Ascending aorta (tissue), 2 donors: ENCODE measurements at regions not wholly inside any gene's neighbourhood (a gene's known extent, or its start where the extent isn't known, plus 50 kb on each side); places are given as distances from the start of the nearest gene placed in this dataset.

Source experiments
- DNase-seq, 2 donors: peaks; one replicate each; pipeline ENCODE4 v3.0.0-alpha.2; 2019; ENCODE audit warnings: low spot score in 2 of 2
- H3K27ac ChIP-seq, 2 donors: fragments of 200-600 bp; sonication (generic); one replicate each; pipeline ENCODE4 v1.5.1; 2016 to 2017; ENCODE audit warnings: mild to moderate bottlenecking in 1 of 2
- H3K27me3 ChIP-seq: fragments of 200-600 bp; sonication (generic); one replicate; pipeline ENCODE4 v1.5.1; 2017
- H3K36me3 ChIP-seq, 2 donors: fragments of 200-600 bp; sonication (generic); one replicate each; pipeline ENCODE4 v1.5.1; 2016
- H3K4me1 ChIP-seq, 2 donors: fragments of 200-600 bp; sonication (generic); one replicate each; pipeline ENCODE4 v1.5.1; 2016 to 2017; ENCODE audit warnings: mild to moderate bottlenecking in 1 of 2
- H3K4me3 ChIP-seq, 2 donors: fragments of 200-600 bp; sonication (generic); one replicate each; pipeline ENCODE4 v1.5.1; 2016 to 2017; ENCODE audit warnings: mild to moderate bottlenecking in 1 of 2
- H3K9me3 ChIP-seq, 2 donors: fragments of 200-600 bp; sonication (generic); one replicate each; pipeline ENCODE4 v1.5.1; 2016
- intact Hi-C: fragments of 100-400 bp; cut with DNase I; formaldehyde crosslinking; loops from one replicate; pipeline ENCODE4 v1.15.1; 2023
- TF ChIP-seq, protein P1 (sequence below), 3 experiments: fragments of 200-600 bp in 2 of 3; fragments of 450-650 bp in 1 of 3; sonication (generic) in 2 of 3; IDR thresholded peaks; one replicate each; pipeline ENCODE4 v1.5.1; 2016 to 2019; ENCODE audit warnings: antibody characterized with exemption in 3 of 3, mild to moderate bottlenecking in 1 of 3, moderate library complexity in 1 of 3

GRCh38 chr9:78835928-78836450, 539.1 kb downstream of the PSAT1 start:
- Histone ChIP-seq H3K27me3 (no peaks in the 10 kb centered on the region), H3K27ac (no peak overlapping the region), H3K4me3 (no peak overlapping the region), H3K4me1 (no peaks in the 10 kb centered on the region), H3K9me3 (no peaks in the 10 kb centered on the region), H3K36me3 (no peaks in the 10 kb centered on the region)
- TF ChIP-seq, protein P1, sequence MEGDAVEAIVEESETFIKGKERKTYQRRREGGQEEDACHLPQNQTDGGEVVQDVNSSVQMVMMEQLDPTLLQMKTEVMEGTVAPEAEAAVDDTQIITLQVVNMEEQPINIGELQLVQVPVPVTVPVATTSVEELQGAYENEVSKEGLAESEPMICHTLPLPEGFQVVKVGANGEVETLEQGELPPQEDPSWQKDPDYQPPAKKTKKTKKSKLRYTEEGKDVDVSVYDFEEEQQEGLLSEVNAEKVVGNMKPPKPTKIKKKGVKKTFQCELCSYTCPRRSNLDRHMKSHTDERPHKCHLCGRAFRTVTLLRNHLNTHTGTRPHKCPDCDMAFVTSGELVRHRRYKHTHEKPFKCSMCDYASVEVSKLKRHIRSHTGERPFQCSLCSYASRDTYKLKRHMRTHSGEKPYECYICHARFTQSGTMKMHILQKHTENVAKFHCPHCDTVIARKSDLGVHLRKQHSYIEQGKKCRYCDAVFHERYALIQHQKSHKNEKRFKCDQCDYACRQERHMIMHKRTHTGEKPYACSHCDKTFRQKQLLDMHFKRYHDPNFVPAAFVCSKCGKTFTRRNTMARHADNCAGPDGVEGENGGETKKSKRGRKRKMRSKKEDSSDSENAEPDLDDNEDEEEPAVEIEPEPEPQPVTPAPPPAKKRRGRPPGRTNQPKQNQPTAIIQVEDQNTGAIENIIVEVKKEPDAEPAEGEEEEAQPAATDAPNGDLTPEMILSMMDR (IDR thresholded peaks at IDR 0.05), result no peak
- DNase-seq, result no peak
- intact Hi-C loops, result no loop called here

DNA sequence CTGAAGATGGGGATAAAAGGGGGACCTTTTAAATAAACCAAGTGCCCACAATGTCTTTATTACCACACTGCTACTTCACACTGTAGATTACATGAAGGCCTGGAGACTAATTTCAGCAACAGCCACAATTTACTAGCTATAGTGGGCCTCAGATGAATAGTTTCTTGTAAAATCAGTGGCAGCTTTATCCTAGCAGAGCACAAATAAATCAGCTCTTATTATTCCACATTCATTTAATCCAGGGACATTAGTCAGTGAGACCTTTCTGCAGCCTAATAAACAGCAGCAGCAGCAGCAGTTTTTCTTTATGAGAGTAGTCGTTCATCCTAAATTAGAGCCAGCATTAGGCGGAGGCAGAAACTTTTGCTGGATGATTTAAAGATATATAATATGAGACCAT, 542.3 kb downstream of the PSAT1 start:
- Histone ChIP-seq H3K27me3 (no peaks in the 10 kb centered on the region), H3K27ac (no peak overlapping the region), H3K9me3 (peaks cover 0 to 3% of the 10 kb centered on the region in 2 donors), H3K4me3 (no peak overlapping the region), H3K4me1 (no peaks in the 10 kb centered on the region), H3K36me3 (no peaks in the 10 kb centered on the region)
- TF ChIP-seq, protein P1 (IDR thresholded peaks at IDR 0.05), result no peak
- intact Hi-C loops, result no loop called here
- DNase-seq, result no peak

DNA sequence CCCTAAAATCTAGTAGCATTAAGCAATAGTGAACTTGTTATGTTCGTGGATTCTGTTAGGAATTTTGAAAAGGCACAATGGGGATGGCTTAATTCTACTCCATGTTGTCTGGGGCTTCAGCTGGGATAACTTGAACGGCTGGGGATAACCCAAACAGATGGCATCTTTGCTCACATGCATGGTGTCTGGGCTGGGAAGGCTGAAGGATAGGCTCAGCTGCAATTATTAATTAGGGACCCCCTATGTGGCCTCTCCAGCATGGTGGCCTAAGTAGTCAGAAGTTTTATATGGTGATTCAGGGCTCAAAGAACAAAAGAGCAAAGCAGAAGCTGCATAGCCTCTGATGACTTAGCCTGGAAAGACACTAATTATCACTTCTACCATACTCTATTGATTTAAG, 551.1 kb downstream of the PSAT1 start:
- no peaks in the 10 kb centered on the region for H3K4me1 ChIP-seq
- H3K4me3 ChIP-seq, result no peak overlapping the region
- no peaks in the 10 kb centered on the region for H3K27me3 ChIP-seq
- TF ChIP-seq, protein P1 (IDR thresholded peaks at IDR 0.05), result no peak
- H3K27ac ChIP-seq, result no peak overlapping the region
- intact Hi-C loops, result no loop called here
- no peaks in the 10 kb centered on the region for H3K36me3 ChIP-seq
- H3K9me3 ChIP-seq, result peaks cover 0 to 5% of the 10 kb centered on the region in 2 donors
- DNase-seq, result no peak

GRCh38 chr9:78856144-78856543, 559.2 kb downstream of the PSAT1 start:
- Histone ChIP-seq H3K9me3 (no peaks in the 10 kb centered on the region), H3K36me3 (no peaks in the 10 kb centered on the region), H3K27me3 (no peaks in the 10 kb centered on the region), H3K27ac (no peak overlapping the region), H3K4me1 (no peaks in the 10 kb centered on the region), H3K4me3 (no peak overlapping the region)
- DNase-seq, result no peak
- TF ChIP-seq, protein P1 (IDR thresholded peaks at IDR 0.05), result no peak
- intact Hi-C loops, result no loop called here

GRCh38 chr9:78856781-78857180, 559.9 kb downstream of the PSAT1 start:
- no peak for DNase-seq
- no peaks in the 10 kb centered on the region for H3K36me3 ChIP-seq
- H3K27ac ChIP-seq, result no peak overlapping the region
- no peaks in the 10 kb centered on the region for H3K9me3 ChIP-seq
- TF ChIP-seq, protein P1 (IDR thresholded peaks at IDR 0.05), result no peak
- H3K4me1 ChIP-seq, result no peaks in the 10 kb centered on the region
- no peak overlapping the region for H3K4me3 ChIP-seq
- intact Hi-C loops, result no loop called here
- no peaks in the 10 kb centered on the region for H3K27me3 ChIP-seq
